ENCODE measurements at regions not wholly inside any gene's neighbourhood (a gene's known extent, or its start where the extent isn't known, plus 50 kb on each side); places are given as distances from the start of the nearest gene placed in this dataset.
"Not testable (repeated sequence)": the region's sequence is repeated elsewhere in the genome, so short reads cannot be mapped to it uniquely, and the experiment has no call there.

DNA sequence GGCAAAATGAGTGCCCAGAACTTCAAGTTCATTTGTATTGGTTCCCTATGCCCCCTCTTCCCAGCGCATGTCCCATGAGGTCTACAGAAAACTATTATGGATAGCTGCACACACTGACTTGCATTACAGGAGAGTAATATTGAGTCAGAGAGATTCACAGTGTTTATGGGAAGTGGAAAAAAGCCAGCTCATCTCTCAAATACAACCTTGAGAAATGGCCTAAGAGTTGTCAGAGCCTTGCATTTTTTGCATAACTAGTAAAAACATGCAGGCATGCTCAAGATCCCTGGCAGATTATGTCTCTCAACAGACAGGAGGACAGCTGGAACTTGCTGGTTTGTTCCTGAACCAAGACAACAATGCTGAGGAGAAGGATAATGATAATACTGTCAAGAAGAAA, 1292.8 kb downstream of the DSC3 start:
- POLR2A ChIA-PET: no interaction called here
- no peak for ATAC-seq
- Mint-ChIP-seq H3K4me3 (no peak overlapping the region), H3K27ac (no peak overlapping the region), H3K36me3 (ENCODE audit: low read depth) (no peaks in the 10 kb centered on the region), H3K4me1 (no peaks in the 10 kb centered on the region), H3K27me3 (no peaks in the 10 kb centered on the region), H3K9me3 (ENCODE audit: low read depth) (peaks cover 19% of the 10 kb centered on the region)
- CTCF ChIA-PET: no interaction called here
- intact Hi-C loops (cut with DNase I, micrococcal nuclease): loop anchor here in 1 of 2 experiments (5.0 kb wide), 1 partner anchor 57 kb away; no protein-coding TSS in a partner anchor
- DNase-seq: no peak

DNA sequence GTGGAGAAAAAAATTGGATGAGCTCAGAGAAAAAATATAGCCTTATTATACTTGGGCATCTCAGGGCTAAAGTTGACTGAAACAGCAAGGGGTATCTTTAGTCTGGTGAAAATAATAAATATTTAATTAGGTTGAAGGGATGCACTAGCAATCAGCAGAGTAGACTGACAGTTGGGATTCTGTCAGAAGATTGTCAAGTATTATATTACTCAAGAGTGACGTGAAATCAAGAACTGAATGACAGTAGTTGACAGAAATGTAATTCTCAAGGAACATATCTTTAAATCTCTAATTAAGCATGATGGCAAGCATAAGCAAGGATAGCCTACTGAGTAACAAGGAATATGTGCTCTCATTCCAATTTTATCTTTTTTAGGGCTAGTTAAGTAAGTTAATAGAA, 1301.1 kb downstream of the DSC3 start:
- Mint-ChIP-seq H3K9me3 (ENCODE audit: low read depth) (peaks cover 11% of the 10 kb centered on the region), H3K4me1 (no peaks in the 10 kb centered on the region), H3K36me3 (ENCODE audit: low read depth) (no peaks in the 10 kb centered on the region), H3K27me3 (no peaks in the 10 kb centered on the region), H3K4me3 (no peak overlapping the region), H3K27ac (no peak overlapping the region)
- CTCF ChIA-PET: no interaction called here
- DNase-seq: no peak
- intact Hi-C loops (cut with DNase I, micrococcal nuclease): no loop called here
- POLR2A ChIA-PET: no interaction called here
- no peak for ATAC-seq

DNA sequence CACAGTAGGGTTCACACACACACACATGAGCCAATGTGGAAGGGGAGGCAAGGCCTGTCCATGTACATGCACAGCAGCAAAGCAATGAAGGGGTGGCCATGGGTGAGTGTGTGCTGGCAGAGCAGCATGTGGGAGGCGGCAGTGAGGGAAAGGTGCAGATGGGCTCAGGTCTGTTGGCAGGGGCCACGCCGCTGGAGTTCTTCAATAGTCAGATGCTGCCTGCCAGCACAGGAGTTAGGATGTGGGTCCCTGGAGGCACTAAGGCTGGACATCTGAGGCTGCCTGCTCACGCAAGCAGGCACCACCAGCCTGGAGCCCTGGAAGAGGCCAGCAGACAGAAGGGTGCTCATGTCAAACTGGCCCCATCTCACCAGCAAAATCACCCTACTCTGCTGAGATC, 1304.9 kb downstream of the DSC3 start:
- intact Hi-C loops (cut with DNase I, micrococcal nuclease): no loop called here
- Mint-ChIP-seq H3K27me3 (no peaks in the 10 kb centered on the region), H3K9me3 (ENCODE audit: low read depth) (peaks cover 13% of the 10 kb centered on the region), H3K4me1 (no peaks in the 10 kb centered on the region), H3K4me3 (no peak overlapping the region), H3K36me3 (ENCODE audit: low read depth) (no peaks in the 10 kb centered on the region), H3K27ac (no peak overlapping the region)
- ChIA-PET CTCF (no interaction called here), POLR2A (no interaction called here)
- DNase-seq (no peak), ATAC-seq (no peak)

DNA sequence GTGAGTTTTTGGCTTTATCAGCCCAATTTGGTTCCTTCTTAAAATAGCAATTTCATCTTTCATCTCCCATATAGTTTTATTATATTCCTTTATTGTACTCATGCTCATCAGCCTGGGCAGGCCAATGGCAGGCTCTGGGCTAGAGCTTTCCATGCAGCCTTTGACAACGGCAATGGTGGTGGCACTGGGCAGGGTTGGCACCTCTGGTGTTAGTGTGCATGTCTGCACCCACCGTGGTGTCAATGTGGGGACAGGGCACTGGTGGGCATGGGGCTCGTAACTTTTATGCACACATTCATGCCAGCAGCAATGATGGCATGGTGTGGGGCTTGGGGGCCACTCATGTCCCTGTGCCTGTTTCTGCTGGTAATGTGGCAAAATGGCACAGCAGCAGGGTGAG, 1305.4 kb downstream of the DSC3 start:
- ATAC-seq (no peak), DNase-seq (no peak)
- Mint-ChIP-seq H3K4me3 (no peak overlapping the region), H3K4me1 (no peaks in the 10 kb centered on the region), H3K9me3 (ENCODE audit: low read depth) (peaks cover 15% of the 10 kb centered on the region), H3K27ac (no peak overlapping the region), H3K27me3 (no peaks in the 10 kb centered on the region), H3K36me3 (ENCODE audit: low read depth) (no peaks in the 10 kb centered on the region)
- ChIA-PET POLR2A (no interaction called here), CTCF (no interaction called here)
- intact Hi-C loops (cut with DNase I, micrococcal nuclease): no loop called here

DNA sequence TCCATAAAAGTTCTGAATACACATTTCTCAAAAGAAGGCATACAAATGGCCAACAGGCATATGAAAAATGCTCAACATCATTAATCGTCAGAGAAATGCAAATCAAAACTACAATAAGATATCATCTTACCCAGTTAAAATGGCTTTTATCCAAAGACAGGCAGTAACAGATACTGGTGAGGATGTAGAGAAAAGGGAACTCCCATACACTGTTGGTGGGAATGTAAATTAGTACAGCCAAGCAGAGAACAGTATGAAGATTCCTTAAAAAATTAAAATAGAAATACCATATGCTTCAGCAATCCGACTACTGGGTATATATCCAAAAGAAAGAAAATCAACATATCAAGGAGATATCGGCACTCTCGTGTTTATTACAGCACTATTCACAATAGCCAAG, 1312.5 kb downstream of the DSC3 start:
- CTCF ChIA-PET: no interaction called here
- intact Hi-C loops (cut with DNase I, micrococcal nuclease): no loop called here
- no peak for ATAC-seq
- no peaks in the 10 kb centered on the region for H3K4me1 Mint-ChIP-seq
- no peak for DNase-seq
- H3K27me3 Mint-ChIP-seq: no peaks in the 10 kb centered on the region
- H3K36me3 Mint-ChIP-seq (ENCODE audit: low read depth): no peaks in the 10 kb centered on the region
- peaks cover 28% of the 10 kb centered on the region for H3K9me3 Mint-ChIP-seq (ENCODE audit: low read depth)
- no peak overlapping the region for H3K4me3 Mint-ChIP-seq
- no peak overlapping the region for H3K27ac Mint-ChIP-seq
- POLR2A ChIA-PET: no interaction called here

DNA sequence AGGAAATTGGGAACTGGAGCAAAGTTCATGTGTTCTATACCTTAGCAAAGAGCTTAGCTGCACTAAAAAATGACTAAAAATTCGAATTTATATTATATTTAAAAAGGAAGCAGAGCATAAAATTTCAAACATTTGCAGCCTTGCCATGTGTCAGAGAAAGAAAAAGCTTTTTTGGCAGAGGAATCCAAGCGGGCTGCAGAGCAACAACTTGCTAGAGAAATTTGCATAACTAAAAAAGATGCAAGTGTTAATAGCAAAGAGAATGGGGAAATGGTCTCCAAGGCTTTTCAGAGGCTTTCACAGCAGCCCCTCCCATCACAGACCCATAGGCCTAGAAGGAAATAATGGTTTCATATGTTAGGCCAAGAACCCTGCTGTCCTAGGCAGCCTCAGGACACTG, 1315.9 kb downstream of the DSC3 start:
- POLR2A ChIA-PET: no interaction called here
- Mint-ChIP-seq H3K4me3 (no peak overlapping the region), H3K9me3 (ENCODE audit: low read depth) (peaks cover 27% of the 10 kb centered on the region), H3K4me1 (no peaks in the 10 kb centered on the region), H3K36me3 (ENCODE audit: low read depth) (no peaks in the 10 kb centered on the region), H3K27ac (no peak overlapping the region), H3K27me3 (no peaks in the 10 kb centered on the region)
- CTCF ChIA-PET: no interaction called here
- DNase-seq: no peak
- ATAC-seq: no peak
- intact Hi-C loops (cut with DNase I, micrococcal nuclease): no loop called here

DNA sequence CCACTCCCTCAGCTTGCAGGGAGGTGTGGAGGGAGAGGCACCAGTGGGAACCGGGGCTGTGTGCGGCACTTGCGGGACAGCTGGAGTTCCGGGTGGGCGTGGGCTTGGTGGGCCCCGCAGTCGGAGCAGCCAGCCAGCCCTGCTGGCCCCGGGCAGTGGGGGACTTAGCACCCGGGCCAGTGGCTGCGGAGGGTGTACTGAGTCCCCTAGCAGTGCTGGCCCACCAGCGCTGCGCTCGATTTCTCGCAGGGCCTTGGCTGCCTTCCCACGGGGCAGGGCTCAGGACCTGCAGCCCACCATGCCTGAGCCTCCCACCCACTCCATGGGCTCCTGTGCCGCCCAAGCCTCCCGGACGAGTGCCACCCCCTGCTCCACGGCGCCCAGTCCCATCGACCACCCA, 1319.1 kb downstream of the DSC3 start:
- H3K36me3 Mint-ChIP-seq (ENCODE audit: low read depth); CTCF ChIA-PET; H3K27ac Mint-ChIP-seq; POLR2A ChIA-PET; DNase-seq; H3K4me3 Mint-ChIP-seq; intact Hi-C loops (cut with DNase I, micrococcal nuclease); ATAC-seq; H3K4me1 Mint-ChIP-seq; H3K27me3 Mint-ChIP-seq: not testable (repeated sequence)
- peaks cover 29% of the 10 kb centered on the region for H3K9me3 Mint-ChIP-seq (ENCODE audit: low read depth)

DNA sequence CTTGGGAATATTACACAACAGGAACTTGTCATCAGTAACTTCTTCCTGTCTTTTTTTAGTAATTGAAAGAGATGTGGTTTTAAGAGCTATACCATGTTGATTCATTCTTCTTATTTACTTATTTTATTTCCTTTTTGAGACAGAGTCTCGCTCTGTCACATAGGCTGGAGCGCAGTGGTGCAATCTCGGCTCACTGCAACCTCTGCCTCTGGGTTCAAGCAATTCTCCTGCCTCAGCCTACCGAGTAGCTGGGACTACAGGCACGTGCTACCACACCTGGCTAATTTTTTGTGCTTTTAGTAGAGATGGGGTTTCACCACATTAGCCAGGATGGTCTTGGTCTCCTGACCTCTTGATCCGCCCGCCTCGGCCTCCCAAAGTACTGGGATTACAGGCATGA, 1326.6 kb downstream of the DSC3 start:
- not testable (repeated sequence) for H3K4me3 Mint-ChIP-seq

DNA sequence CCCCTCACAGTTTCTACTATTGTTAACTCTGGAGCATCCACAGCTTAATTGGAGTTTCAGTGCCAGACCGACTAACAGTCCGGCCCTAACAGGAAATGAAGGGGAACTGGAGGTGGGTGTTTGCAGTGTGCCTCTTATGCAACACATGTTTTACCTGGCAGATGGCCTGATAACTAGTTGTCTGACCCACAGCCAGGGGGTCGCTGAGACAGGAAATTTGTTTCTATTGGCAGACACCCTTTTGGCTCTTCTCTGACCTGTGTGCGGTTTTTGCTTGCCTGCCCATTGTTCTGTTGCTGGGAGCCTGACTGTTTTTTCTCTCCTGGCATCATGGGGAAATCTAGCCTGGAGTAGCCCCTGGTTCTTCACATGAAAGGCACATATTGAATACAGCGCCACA, 1329.8 kb downstream of the DSC3 start:
- ChIA-PET POLR2A (no interaction called here), CTCF (no interaction called here)
- Mint-ChIP-seq H3K4me3 (no peak overlapping the region), H3K27me3 (no peaks in the 10 kb centered on the region), H3K4me1 (no peaks in the 10 kb centered on the region), H3K27ac (no peak overlapping the region), H3K36me3 (ENCODE audit: low read depth) (no peaks in the 10 kb centered on the region), H3K9me3 (ENCODE audit: low read depth) (peaks cover 15% of the 10 kb centered on the region)
- DNase-seq: no peak
- intact Hi-C loops (cut with DNase I, micrococcal nuclease): no loop called here
- ATAC-seq: no peak

More for the DNA sequence above, 1326.6 kb downstream of the DSC3 start:
- H3K27ac Mint-ChIP-seq; H3K27me3 Mint-ChIP-seq; H3K4me1 Mint-ChIP-seq; DNase-seq; ATAC-seq; intact Hi-C loops (cut with DNase I, micrococcal nuclease); POLR2A ChIA-PET; CTCF ChIA-PET; H3K36me3 Mint-ChIP-seq (ENCODE audit: low read depth): not testable (repeated sequence)
- H3K9me3 Mint-ChIP-seq (ENCODE audit: low read depth): peaks cover 22% of the 10 kb centered on the region

DNA sequence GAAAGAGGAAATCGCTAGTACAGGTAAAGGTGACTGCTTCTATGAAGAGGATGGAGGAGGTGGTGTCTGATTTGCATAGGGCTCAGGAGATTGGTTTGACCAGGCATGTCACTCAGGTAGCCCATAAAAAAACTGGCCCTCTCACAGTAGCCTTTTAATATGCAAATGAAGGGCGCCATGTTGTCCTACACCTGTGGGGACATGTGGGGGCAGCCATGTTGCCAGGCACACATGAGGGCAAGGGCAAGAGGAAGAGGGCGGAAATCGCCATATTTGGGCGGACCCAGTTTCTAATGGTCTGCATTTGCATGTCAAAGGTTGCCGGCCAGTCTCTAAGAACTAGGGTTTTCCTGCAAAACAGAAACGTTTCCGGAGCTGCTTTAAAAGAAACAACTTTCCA, 1330.6 kb downstream of the DSC3 start:
- H3K4me1 Mint-ChIP-seq: no peaks in the 10 kb centered on the region
- ChIA-PET POLR2A (no interaction called here), CTCF (no interaction called here)
- ATAC-seq (no peak), DNase-seq (no peak)
- peaks cover 13% of the 10 kb centered on the region for H3K9me3 Mint-ChIP-seq (ENCODE audit: low read depth)
- intact Hi-C loops (cut with DNase I, micrococcal nuclease): no loop called here
- H3K36me3 Mint-ChIP-seq (ENCODE audit: low read depth): no peaks in the 10 kb centered on the region
- H3K27me3 Mint-ChIP-seq: no peaks in the 10 kb centered on the region
- H3K27ac Mint-ChIP-seq: no peak overlapping the region
- no peak overlapping the region for H3K4me3 Mint-ChIP-seq

DNA sequence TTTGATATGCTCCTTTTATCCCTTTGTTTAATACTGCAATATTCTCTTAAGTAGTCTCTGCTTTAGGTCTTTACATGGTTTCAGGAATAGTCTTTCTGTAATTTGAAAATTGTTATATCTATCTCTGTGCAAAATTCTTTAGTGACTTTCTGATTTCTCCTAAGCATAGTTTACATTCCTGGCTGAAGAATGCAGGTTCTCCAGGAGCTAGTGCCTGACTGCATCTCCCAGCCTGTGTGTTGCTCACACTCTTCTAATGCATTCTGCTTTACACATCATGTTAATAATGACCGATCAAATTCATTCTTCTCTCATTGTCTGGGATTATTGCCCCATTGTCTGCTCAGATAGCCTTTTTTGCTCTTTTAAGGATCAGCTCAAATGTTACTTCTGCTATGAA, 1349.2 kb downstream of the DSC3 start:
- Mint-ChIP-seq H3K27ac (no peak overlapping the region), H3K4me1 (no peaks in the 10 kb centered on the region), H3K9me3 (ENCODE audit: low read depth) (peaks cover 15% of the 10 kb centered on the region), H3K27me3 (no peaks in the 10 kb centered on the region), H3K36me3 (ENCODE audit: low read depth) (no peaks in the 10 kb centered on the region), H3K4me3 (no peak overlapping the region)
- ChIA-PET CTCF (no interaction called here), POLR2A (no interaction called here)
- intact Hi-C loops (cut with DNase I, micrococcal nuclease): loop anchor here in 1 of 2 experiments (5.0 kb wide), 1 partner anchor 59 kb away; no protein-coding TSS in a partner anchor
- no peak for DNase-seq
- ATAC-seq: no peak

DNA sequence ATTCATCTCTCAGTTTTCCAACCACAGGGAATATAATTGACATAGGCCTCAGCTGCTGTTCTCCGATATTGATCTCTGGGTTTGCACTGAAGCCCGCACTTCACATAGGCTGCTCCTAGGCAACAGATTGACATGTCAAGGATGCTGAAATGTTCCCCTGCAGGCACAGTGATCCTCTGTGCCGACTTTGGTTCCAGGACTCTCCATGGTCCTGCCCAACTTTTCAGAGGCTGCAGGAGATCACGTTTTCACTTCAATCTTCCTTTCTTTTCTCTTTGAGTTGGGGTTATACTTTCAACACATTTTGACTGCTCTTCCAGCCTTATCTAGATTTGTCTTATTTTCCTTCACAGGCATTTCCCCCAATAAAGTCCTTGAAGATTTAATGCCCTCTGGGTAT, 1361.0 kb downstream of the DSC3 start:
- ChIA-PET POLR2A (no interaction called here), CTCF (no interaction called here)
- Mint-ChIP-seq H3K27me3 (no peaks in the 10 kb centered on the region), H3K9me3 (ENCODE audit: low read depth) (peaks cover 12% of the 10 kb centered on the region), H3K27ac (no peak overlapping the region), H3K36me3 (ENCODE audit: low read depth) (no peaks in the 10 kb centered on the region), H3K4me3 (no peak overlapping the region), H3K4me1 (no peaks in the 10 kb centered on the region)
- intact Hi-C loops (cut with DNase I, micrococcal nuclease): no loop called here
- ATAC-seq (no peak), DNase-seq (no peak)

DNA sequence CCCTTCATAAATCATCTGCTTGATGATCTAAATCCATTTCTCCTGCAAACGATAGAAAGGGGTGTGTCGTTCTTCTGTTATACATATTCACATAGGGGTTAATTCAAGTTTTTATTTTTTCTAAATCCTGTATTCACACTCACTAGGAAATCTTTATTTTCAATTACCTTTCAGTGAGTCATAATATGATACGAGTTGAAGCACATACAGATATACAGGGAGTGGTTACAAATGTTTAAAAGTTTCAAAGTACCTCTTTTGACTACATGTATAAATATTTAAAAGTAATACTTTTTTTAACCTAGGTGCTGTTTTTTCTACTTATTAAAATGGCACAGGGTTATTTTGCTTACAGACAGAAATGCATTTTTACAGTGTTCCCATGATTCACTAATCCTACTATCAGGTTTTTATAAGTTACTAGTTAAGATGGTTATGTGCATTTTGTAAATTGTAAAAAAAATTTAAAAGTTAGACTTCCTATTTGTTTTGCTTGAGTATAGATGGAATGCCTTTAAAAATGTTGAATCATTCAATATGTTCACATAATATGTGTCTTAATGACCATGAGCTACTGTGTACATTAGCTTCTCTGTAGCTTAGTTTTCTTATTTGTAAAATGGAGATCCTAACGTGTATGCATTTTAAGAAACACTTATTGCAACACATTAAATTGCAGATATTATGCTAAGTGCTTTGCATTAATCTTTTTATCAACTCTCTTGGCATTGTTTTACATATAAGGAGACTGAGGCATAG, 1378.1 kb downstream of the DSC3 start:
- no peaks in the 10 kb centered on the region for H3K27me3 Mint-ChIP-seq
- intact Hi-C loops (cut with DNase I, micrococcal nuclease): no loop called here
- ATAC-seq (no peak), DNase-seq (no peak)
- ChIA-PET POLR2A (no interaction called here), CTCF (interaction anchor here (0.7 kb wide), 2 partner anchors 15 to 1347 kb away, joined by 3 to 5 read pairs; no protein-coding TSS in a partner anchor)
- H3K36me3 Mint-ChIP-seq (ENCODE audit: low read depth): no peaks in the 10 kb centered on the region
- H3K9me3 Mint-ChIP-seq (ENCODE audit: low read depth): peaks cover 4% of the 10 kb centered on the region
- no peaks in the 10 kb centered on the region for H3K4me1 Mint-ChIP-seq
- H3K4me3 Mint-ChIP-seq: no peak overlapping the region
- H3K27ac Mint-ChIP-seq: no peak overlapping the region
